Bronchial epithelial cell (primary cell): ENCODE measurements at regions not wholly inside any gene's neighbourhood (a gene's known extent, or its start where the extent isn't known, plus 50 kb on each side); places are given as distances from the start of the nearest gene placed in this dataset.

ENCODE experiments used
- DNase-seq: peaks from one replicate; pipeline ENCODE4 v3.0.0-alpha.2; 2010; ENCODE audit warnings: low read depth
- FAIRE-seq: peaks from 2 replicates; lab custom pipeline; 2011; peaks lifted over from hg19 to GRCh38; lab: Jason Lieb, UNC
- H3K27me3 ChIP-seq: 2 replicates; pipeline ENCODE4 v1.5.1; 2011; ENCODE audit warnings: low read length; ENCODE audit not compliant: control insufficient read depth, insufficient read depth
- H3K36me3 ChIP-seq: 2 replicates; pipeline ENCODE4 v1.5.1; 2011; ENCODE audit warnings: low read length; ENCODE audit not compliant: control insufficient read depth, insufficient read depth
- H3K4me3 ChIP-seq: 2 replicates; pipeline ENCODE4 v1.5.1; 2011; ENCODE audit warnings: mild to moderate bottlenecking, low read depth, low read length, control low read depth
- TF ChIP-seq, protein P1 (sequence below): IDR thresholded peaks from 2 replicates; pipeline ENCODE4 v1.5.1; 2011; ENCODE audit warnings: mild to moderate bottlenecking, moderate library complexity, low read length, control low read depth, inconsistent platforms; ENCODE audit not compliant: insufficient read depth, severe bottlenecking

DNA sequence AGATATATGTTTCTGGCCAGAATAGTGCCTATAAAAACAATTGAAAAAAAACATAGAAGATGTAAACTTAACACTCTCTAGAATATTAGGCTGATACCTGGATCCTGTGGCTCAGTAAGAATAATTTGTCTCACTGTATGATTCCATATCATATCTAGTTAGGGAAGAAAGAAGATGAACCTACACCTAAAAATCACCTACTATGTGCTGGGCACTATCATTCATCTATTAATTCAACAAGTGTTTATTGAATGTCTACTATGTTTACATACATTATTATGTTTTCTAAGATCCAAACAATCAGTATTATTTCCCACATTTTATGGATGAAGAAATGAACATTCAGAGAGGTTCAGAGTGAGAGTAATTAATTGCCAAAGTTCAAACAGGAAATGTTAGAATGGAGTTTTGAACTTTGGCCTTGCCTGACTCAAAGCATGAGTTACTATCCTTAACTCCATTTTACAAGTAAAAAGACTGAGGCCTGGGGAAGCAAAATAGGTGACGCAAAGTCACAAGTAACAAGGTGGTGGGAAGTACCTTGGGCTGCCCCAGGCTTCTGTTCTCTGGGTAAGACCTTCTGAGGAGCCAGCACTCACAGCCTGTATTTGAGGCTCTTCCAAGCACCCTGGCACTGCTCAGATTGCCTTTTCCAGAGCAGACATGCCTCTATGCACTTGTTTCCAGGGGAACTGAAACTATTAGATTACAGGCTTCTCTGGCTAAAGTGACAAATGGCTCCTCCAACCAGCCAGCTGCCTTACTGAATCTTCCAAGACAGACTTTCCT, 111.1 kb upstream of the ACSL4 start:
- FAIRE-seq (no peak), DNase-seq (no peak)
- TF ChIP-seq, protein P1, sequence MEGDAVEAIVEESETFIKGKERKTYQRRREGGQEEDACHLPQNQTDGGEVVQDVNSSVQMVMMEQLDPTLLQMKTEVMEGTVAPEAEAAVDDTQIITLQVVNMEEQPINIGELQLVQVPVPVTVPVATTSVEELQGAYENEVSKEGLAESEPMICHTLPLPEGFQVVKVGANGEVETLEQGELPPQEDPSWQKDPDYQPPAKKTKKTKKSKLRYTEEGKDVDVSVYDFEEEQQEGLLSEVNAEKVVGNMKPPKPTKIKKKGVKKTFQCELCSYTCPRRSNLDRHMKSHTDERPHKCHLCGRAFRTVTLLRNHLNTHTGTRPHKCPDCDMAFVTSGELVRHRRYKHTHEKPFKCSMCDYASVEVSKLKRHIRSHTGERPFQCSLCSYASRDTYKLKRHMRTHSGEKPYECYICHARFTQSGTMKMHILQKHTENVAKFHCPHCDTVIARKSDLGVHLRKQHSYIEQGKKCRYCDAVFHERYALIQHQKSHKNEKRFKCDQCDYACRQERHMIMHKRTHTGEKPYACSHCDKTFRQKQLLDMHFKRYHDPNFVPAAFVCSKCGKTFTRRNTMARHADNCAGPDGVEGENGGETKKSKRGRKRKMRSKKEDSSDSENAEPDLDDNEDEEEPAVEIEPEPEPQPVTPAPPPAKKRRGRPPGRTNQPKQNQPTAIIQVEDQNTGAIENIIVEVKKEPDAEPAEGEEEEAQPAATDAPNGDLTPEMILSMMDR: no peak
- H3K36me3 ChIP-seq: no peaks in the 10 kb centered on the region
- H3K27me3 ChIP-seq: no peaks in the 10 kb centered on the region
- H3K4me3 ChIP-seq: no peak overlapping the region

- FAIRE-seq (no peak), DNase-seq (no peak)
- TF ChIP-seq, protein P1: no peak
- no peaks in the 10 kb centered on the region for H3K27me3 ChIP-seq
- no peaks in the 10 kb centered on the region for H3K36me3 ChIP-seq
- no peak overlapping the region for H3K4me3 ChIP-seq
Measured at GRCh38 chrX:109844986-109845385, 111.9 kb upstream of the ACSL4 start.

DNA sequence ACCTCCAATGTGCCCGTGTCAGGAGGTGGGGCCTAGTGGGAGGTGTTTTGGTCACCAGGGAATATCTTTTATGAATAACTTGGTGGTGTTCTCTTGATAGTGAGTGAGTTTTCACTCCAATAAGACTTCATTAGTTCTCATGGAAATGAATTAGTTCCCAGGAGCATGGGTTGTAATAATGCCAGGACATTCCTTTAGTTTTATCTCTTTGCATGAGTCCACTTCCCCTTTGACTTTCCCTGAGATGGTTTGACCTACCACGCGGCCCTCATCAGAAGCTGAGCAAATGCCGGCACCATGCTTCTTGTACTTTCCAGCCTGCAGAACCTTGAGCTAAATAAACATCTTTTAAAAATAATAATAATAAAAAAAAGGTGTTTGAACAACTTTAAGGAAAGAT, 112.9 kb upstream of the ACSL4 start:
- FAIRE-seq: no peak
- no peaks in the 10 kb centered on the region for H3K36me3 ChIP-seq
- no peak overlapping the region for H3K4me3 ChIP-seq
- no peaks in the 10 kb centered on the region for H3K27me3 ChIP-seq
- DNase-seq: no peak
- TF ChIP-seq, protein P1: no peak

DNA sequence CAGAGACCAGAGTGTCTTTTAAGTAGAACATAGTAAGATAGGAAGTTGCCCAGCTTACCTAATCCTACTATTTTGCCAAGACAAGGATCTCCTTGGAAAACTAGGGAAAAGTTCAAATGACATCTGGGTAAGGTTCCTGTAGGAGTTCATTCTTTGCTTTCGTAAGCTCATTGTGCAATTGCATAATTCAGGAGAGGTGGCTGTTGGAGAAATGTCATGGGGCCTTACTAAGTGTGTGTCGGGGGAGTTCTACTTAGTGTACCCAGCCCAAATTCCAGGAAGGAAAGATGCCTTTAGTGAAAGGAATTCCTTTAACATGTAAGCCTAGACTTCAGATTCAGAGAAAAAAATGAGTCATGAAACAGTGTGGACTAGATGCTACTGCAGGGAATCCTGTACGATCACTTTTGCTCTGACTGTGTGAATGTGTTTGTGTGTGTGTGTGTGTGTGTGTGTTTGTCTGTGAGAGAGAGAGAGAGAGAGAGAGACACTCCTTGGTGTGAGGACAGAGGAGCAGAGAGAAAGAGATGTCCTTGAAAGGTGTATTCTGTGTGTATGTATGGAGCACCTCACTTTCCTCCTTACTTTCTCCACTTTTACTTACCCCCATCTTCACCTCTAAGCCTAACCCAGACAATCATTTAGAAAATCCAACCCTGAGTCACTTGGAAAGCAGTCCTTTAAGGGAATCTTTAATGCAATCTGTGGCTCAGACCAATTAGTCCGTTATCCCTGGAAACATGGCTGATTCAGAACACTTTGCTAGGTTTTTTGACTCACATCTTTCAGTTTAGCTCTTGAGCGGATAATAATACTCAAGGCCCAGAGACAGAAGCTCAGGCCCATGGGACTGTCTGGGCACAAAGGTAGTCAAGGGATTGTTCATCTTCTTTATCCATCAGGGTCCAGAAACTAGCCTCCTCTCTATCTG, 114.5 kb upstream of the ACSL4 start:
- Histone ChIP-seq H3K27me3 (no peaks in the 10 kb centered on the region), H3K4me3 (no peak overlapping the region), H3K36me3 (no peaks in the 10 kb centered on the region)
- TF ChIP-seq, protein P1: no peak
- FAIRE-seq (no peak), DNase-seq (peak; percentile 92)

DNA sequence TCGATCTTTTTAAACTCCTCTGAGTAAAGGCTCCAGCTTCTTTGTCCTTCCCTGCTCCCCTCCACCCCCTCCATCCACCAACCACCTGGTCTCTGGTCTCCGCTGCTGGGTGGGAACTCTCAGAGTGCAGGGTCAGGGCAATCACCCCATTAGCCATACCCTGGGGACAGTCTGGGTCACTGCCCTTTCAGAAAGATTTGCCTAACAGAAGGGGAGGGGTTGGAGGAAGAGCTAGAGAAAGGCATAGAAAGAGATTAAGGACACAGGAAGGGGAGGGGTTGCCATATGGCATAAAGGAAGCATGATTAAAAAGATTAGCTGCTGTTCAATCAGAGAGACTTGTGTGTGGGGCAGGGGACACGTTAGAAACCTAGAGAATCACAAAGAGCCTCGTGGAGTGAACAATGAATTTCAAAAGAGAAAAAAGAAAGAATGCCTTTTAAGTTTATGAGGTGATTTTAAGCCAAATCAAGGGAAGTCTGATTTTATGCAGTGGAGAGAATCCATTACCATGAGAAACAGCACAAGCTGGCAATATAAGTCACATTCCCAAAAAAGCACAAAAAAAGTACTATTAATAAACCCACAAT, 115.5 kb upstream of the ACSL4 start:
- DNase-seq (no peak), FAIRE-seq (no peak)
- Histone ChIP-seq H3K27me3 (no peaks in the 10 kb centered on the region), H3K4me3 (no peak overlapping the region), H3K36me3 (no peaks in the 10 kb centered on the region)
- TF ChIP-seq, protein P1: no peak
